ENCODE measurements at regions not wholly inside any gene's neighbourhood (a gene's known extent, or its start where the extent isn't known, plus 50 kb on each side); places are given as distances from the start of the nearest gene placed in this dataset.

- no peak for TF ChIP-seq CTCF (IDR thresholded peaks at IDR 0.05; ENCODE audit: insufficient read depth, low read depth, low read length)
- DNase-seq (ENCODE audit: low read depth) = no peak
- no peak overlapping the region for H3K4me3 ChIP-seq (ENCODE audit: low read depth, low read length)
These were observed 235.5 kb upstream of the PDE3A start for GRCh38 chr12:20132818-20133217.

GRCh38 chr12:20134652-20135051, 233.7 kb upstream of the PDE3A start:
- H3K4me3 ChIP-seq (ENCODE audit: low read depth, low read length) = no peak overlapping the region
- no peak for DNase-seq (ENCODE audit: low read depth)
- TF ChIP-seq CTCF (IDR thresholded peaks at IDR 0.05; ENCODE audit: insufficient read depth, low read depth, low read length) = no peak

GRCh38 chr12:20140751-20141150, 227.6 kb upstream of the PDE3A start:
- no peak for DNase-seq (ENCODE audit: low read depth)
- no peak for TF ChIP-seq CTCF (IDR thresholded peaks at IDR 0.05; ENCODE audit: insufficient read depth, low read depth, low read length)
- no peak overlapping the region for H3K4me3 ChIP-seq (ENCODE audit: low read depth, low read length)

GRCh38 chr12:20142316-20142715, 226.0 kb upstream of the PDE3A start:
- no peak for DNase-seq (ENCODE audit: low read depth)
- TF ChIP-seq CTCF (IDR thresholded peaks at IDR 0.05; ENCODE audit: insufficient read depth, low read depth, low read length) = no peak
- no peak overlapping the region for H3K4me3 ChIP-seq (ENCODE audit: low read depth, low read length)

- no peak overlapping the region for H3K4me3 ChIP-seq (ENCODE audit: low read depth, low read length)
- DNase-seq (ENCODE audit: low read depth) = no peak
- TF ChIP-seq CTCF (IDR thresholded peaks at IDR 0.05; ENCODE audit: insufficient read depth, low read depth, low read length) = no peak
These were observed 225.4 kb upstream of the PDE3A start for GRCh38 chr12:20142956-20143355.

- no peak for TF ChIP-seq CTCF (IDR thresholded peaks at IDR 0.05; ENCODE audit: insufficient read depth, low read depth, low read length)
- H3K4me3 ChIP-seq (ENCODE audit: low read depth, low read length) = no peak overlapping the region
- DNase-seq (ENCODE audit: low read depth) = no peak
These were observed 224.0 kb upstream of the PDE3A start for GRCh38 chr12:20144341-20144740.

- no peak overlapping the region for H3K4me3 ChIP-seq (ENCODE audit: low read depth, low read length)
- no peak for DNase-seq (ENCODE audit: low read depth)
- TF ChIP-seq CTCF (IDR thresholded peaks at IDR 0.05; ENCODE audit: insufficient read depth, low read depth, low read length) = no peak
These were observed 220.1 kb upstream of the PDE3A start for GRCh38 chr12:20148241-20148640.

Measured in fibroblast of villous mesenchyme (primary cell).